HG02970 (cell line): ENCODE measurements at regions not wholly inside any gene's neighbourhood (a gene's known extent, or its start where the extent isn't known, plus 50 kb on each side); places are given as distances from the start of the nearest gene placed in this dataset.

ENCODE experiments used
- ATAC-seq: cut with Tn5 transposase; IDR thresholded peaks from one replicate; pipeline ENCODE4 v1.9.1; 2021; ENCODE audit warnings: mild to moderate bottlenecking, moderate library complexity, moderate number of reproducible peaks; ENCODE audit not compliant: unreplicated experiment, low FRiP score

DNA sequence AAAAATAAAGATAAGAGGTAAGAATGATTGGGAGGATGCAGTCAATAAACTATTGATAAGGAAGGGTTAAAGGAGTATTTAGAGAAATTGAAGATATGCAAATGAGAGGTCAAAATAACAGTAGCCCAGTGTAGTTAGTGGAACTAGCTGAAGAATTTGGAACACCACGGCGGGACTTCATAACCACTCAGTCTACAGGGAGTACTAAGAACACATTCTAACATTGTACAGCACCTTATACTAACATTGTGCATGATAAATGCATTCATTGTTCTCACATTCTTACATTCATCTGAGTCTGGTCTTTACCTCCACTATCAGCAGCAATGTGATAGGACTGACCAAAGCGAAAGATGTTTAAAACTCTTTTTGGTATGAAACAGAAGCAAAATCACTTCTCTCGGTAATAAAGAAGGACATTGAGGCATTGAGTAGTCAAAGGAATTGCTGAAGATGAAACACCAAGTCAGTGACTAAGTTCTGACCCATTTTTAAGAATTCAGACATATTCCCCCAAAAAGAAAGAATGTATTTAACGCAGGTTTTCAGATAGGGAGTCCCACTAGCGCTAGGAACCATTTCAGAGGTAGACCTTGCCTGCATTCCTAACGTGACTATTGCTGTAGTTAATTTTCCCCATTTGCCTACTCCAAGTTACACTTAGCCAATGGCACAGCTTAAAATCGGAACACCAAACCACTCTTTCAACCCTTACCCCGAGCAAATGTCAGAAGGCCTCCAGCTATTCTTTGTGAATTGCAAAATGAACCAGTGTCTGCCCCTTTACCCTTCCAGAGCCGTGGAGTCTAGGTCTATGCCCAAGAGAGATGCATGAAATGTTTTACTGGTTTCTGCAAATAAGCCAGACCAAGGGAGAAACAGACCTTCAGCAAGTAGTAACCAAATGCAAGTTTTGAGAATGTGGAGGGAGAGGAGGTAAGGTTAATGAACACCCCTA, 108.8 kb upstream of the IRF2BP2 start:
- ATAC-seq = no peak

DNA sequence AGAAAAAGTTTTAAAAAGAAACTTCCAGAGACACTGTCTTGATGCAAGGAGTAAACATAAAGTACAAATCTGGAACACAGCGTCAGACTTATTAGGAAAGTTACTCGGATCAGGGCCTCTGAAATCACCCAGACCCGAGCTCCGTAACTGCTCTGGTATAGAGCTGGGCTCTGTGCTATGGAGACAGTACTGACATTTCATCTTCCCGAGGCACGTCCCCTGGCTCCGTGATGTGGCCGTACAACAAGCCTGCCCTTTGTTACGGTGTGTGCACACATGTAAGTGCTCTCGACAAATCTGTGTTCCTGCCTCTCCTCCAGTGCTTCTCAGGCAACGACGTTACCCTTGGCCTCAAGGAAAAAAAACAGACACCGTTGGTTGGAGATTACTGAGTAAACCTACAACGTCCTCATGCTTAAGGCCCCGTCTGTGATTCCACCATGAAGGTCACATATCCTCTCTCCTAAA, 107.0 kb upstream of the IRF2BP2 start:
- ATAC-seq = no peak

DNA sequence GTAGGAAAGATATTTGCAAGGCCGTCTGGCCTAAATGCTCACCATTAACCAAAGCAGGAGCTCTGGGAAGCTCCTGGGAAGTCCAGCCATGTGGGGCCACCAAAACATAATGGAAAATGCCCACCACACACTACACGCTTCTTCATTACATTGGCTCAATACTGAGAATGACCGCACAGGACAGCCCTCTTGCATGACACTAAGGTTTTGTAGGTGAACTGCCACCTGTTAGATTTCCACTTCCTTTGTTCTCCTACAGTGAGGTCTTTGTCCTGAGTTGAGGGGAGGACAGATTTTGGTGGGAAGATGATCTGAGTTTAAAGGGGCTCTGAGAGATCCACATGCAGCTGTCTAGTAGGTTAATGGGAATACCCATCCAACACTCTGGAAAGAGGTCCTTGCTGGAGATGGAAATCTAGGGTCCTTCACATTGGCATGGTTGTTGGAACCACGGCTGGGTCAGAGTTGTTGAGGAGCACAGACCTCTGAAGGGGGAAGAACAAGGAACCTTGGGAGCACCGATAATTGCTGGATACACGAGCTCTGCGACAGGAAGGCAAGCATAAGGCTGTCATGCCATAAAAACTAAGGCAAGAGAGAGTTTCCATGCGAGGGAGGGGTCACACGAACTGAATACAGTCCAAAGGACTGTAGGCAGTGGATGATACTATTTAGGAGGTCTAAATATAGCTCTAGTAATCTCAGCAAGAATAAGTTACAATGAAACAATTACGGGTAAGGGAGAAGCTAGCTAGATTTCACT, 105.5 kb upstream of the IRF2BP2 start:
- ATAC-seq = no peak

DNA sequence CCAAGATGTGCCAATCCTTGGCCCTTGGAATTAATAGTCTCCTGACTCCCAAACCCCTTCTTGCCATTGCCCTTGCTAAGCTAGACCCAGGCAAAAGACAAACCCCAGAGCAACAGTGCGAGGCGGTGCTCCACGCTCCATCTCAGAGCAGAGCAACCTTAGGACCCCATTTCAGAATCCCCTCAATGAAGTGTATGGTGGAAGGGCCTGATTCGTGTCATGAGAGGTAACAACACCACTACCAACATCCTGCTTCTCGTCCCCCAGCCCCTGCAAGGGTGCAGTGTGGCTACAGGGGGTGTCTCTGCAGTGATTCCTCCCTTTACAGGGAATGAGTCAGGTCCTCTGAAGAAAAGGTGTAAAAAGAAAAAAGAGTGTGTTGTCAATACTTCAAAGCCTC, 103.9 kb upstream of the IRF2BP2 start:
- ATAC-seq = no peak

DNA sequence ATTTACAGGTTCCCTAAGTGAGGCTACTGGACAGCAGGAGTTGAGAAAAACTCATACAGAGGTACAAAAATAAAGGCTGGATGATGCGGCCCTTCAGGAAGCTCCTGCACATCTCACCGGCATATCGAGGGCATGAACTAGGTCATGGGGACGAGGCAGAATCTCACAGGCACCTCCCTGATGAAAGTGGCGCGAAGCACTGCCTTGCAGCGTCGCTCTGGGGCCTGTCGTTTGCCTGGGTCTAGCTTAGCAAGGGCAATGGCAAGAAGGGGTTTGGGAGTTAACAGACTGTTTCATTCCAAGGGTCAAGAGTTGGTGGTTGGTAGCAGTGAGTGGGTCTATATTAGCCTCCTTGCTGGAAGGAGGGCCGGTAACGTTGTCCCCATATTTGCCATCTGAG, 103.5 kb upstream of the IRF2BP2 start:
- no peak for ATAC-seq

DNA sequence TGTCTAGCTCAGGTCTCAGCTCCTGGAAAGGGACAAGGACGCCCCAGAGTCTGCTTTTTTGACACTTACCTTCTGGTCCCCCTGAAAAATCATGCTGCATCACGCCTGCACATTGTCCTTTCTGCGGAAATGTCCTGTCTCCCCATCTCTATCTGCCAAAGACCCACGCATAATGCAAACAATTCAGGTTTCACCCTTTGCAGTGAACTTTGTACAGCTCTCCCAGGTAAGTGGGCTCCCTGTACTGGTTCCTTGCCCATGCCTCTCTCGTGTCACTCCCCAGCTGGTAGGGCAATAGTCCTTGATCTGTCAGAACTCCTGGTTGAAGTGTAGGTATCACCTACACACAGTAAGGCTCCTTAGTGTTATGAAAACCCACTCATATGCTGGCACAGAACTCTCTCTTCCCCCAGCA, 102.9 kb upstream of the IRF2BP2 start:
- no peak for ATAC-seq

DNA sequence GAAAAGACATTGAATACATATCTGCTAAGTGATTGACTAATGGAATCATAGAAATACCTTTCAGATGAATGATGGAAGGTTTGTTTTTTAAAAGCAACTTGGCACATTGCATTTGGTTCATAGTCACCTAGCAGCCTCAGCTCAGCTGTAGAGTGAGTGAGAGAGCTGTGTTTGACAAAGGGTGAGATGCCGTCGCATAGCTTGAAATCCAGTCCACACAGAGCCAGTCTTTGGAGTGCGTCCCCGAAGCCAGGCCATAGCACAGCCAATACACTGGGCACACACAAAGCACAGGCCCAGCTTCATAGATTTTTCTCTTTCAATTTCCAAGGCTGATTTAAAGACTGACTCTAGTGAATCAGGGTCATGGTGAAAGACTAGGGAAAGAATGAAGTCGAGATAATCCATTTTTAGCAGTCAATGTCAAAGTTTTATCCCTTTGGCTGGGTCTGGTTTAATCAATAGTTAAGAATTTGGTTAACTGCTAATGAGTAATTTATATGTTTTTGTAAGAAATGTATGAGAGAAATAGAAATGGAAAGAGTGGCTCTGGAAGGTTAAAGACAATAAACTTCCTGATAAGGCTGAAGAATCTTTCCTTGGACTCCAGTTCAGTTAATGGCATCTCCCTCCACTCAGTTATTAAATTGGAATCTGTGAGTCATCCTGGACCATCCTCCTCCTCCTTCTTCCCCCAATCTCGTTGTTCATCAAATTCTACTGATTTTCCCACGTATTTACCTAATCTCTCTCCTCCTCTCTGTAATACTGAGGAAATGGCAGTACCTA, 101.2 kb upstream of the IRF2BP2 start:
- no peak for ATAC-seq

DNA sequence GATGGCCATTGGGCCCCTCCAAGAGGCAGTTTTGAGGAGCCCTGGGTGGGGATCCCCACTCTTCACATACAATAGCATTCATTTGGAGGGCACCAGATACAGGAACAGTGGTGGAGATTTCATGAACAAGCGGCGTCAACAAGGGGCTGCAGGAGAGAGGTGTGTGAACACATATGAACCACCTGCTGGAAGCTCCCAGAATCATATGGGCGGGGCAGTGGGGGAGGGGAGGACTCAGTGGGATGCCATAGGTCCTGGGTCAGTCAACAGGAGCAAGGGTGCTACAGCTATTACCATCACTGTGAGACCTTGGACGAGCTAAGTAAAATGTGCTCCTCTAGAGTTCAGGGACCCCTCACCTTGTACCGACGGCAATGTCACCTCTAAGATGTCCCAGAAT, 100.4 kb upstream of the IRF2BP2 start:
- ATAC-seq = no peak

DNA sequence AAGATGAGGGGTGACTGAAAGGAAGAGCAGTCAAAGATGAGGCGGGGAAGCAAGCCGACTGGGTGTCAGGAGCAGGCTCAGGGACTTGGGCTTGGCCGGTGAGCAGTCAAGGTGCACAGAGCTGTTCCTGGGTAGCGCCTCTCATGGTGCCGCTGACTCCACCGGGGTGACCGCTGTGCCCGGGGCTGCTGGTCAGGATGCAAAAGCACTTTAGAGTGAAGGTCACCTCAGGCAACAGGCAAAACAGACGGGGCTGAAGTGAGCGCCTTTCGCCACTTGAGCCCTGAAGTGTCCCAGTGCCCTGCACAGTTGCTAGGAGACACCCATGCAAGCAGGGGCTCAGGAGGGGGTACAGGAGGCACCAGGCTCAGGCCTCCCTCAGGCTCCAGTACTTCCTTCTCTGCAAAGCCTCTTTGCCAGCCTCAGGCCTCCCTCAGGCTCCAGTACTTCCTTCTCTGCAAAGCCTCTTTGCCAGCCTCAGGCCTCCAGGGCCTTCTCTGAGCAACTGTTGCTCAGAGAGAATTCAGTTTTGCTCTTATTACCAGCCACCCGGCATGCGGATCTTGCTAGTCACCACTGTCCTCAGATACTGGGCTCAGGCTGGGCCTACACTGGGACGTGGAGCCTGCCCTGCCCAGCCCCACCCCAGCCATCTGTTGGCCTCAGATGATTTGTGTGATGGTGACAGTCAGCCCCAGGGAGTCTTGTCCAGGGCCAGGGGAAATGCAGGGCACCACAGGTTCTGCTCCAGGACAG, 99.7 kb upstream of the IRF2BP2 start:
- no peak for ATAC-seq

DNA sequence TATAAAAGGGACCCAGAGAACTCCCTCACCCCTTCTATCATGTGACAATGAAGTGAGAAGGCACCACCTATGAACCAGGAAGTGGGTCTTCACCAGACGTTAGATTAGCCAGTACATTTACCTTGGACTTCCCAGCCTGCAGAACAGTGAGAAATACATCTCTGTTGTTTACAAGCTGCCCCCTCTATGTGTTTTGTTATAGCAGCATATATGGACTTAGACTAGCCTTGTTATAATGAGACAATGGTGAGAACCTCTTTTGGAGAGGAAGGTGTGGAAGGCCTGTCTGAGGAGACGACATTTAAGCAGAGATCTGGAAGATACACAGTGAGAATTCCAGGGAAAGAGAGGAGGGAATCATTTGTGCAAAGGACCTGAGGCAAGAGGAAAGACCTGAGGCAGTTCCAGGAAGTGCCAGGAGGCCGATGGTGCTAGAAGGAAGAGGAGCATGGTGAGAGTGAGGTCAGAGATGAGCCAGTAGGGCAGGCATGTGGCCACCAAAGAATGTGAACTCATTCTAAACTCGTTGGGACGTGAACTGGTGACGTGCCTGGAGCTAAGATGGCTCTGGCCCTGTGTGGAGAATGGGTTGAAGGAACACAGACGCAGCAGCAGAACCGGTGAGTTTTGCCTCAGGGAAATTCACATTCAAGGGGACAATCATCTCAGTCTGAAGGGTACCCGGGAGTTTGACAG, 98.9 kb upstream of the IRF2BP2 start:
- ATAC-seq = no peak

DNA sequence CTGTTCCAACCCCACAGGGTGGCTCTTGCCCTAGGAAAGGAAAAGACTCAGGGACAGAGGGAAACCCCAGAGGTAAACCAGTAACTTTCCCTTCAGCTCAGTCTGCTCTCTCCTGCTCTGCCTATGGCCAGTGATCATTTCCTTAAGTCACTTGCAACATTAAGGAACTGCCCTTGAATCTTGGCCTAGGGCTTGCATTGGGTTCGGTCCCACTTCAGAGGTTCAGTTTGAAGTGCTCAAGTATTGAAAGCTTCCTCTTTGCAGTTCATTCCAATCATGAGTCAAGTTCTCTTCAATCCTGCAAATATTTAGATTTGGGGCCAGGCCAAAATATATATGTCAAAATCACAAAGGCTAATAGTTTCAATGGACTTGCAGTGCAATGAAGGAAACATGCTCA, 97.7 kb upstream of the IRF2BP2 start:
- ATAC-seq = no peak

DNA sequence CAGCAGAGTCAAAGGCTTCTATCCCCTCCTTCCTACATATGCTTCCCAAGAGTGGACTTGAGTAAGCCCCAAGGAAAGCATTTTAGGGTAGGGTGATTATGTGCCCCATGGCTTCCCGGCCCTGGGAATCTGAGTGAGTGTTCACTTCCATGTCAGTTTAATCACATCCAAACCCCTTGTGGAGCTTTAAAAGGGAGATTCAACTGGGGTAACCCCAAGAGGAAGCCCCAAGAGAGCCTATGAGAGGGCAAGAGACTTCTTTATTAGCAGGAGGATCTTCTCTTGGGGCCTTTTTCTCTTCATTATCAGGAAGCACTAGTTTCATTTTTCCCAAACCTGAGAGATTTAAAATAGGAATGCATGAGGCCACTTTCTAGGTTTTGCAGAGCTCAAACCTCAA, 97.0 kb upstream of the IRF2BP2 start:
- no peak for ATAC-seq

DNA sequence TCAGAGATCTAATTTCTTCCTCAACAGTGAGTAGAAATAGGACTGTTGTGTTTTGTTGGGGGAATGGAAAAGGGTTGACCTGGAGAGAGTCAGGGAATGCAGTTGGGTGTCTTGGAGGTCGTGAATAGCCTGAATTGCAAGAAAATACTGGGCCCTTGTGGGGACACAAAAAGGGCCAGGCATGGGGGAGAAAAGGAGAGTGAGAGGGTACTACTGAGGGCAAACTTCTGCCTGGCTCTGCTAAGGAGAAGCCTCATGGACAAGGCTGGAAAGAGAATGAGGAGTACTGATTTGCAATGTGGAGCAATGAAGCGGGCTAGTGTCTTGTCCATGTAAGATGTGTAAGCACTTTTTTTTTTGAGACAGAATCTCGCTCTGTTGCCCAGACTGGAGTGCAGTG, 96.2 kb upstream of the IRF2BP2 start:
- no peak for ATAC-seq

DNA sequence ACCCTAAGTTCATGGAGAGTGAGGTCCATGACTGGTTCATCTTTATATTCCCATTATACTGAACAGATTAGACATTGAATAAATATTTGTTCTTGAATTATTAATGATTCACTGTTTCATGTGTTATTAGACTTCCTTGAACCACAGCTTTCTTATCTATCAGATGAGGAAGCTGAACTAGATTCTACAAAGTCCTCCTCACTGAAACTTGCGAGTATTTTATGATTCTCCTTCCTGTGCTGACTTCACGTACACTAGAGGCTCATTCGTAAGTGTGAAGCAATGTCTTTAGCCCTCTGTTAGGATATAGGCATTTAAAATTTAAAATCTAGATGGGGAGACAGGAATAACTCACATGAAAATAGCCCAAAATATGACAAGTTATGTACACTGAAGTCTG, 95.6 kb upstream of the IRF2BP2 start:
- ATAC-seq = no peak

DNA sequence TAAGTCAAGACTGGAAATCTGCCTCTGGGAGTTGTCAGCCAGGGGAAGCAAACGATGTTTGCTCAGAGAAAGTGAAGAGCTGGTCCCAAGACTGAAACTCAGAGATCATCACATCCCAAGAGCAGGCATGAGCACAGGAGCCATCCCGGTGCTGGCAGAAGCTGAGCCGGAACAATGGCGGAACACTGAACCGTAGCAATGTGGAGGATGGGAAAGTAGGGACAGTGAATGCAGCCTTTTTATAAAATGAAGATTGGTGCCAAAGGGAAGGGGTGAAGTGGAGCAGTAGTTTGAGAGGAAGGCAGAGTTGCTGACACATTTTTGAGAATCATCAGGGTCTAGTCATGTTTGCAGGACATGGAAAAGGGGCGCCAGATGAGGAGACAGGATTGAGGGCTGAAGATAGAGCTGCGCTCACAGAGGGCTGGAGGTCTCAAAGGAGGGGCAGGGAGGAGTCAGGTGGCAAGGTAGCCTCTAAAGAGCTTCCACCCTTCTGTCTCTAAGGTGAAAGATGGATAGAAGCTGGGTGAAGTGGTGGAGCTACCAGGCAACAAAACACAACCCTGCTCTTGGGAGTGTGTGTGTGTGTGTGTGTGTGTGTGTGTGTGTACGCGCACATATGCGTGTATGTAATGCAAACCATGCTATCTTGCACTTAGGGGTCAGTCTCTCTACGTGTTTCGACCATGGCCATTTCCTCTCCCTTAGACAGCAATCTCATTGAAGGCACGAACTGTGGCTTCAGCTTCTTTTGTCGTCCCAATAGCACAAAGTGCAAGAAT, 94.3 kb upstream of the IRF2BP2 start:
- ATAC-seq = no peak

DNA sequence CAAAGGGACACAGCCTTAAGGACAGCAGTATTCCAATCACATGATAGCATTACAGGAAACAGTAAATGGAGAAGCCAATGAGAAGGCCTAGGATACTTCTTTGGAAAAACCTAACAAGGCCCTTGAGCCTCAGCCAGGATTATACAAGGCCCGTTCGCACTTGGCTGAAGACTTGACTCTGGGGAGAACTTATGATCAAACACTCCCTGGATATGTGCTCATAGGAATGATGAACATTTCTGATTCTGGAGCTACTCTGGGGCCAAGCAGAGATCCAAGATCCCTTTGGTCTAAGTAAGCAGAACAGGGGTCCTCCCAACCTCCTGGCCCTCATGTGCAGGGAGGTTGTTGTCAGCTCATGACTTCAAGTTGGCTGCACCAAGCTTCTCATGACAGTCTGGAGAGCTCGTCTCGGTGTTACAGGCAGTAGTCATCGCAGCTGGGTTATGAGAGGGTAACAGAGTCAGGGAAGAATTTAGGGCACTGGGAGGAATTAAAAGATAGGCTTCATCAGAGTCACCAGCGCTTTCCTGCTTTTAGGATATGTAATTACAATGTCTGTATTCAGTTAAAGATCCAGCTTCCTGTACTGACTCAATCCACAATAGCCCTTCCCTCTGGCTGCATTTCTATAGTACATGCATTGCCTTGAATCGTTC, 92.5 kb upstream of the IRF2BP2 start:
- ATAC-seq = no peak

DNA sequence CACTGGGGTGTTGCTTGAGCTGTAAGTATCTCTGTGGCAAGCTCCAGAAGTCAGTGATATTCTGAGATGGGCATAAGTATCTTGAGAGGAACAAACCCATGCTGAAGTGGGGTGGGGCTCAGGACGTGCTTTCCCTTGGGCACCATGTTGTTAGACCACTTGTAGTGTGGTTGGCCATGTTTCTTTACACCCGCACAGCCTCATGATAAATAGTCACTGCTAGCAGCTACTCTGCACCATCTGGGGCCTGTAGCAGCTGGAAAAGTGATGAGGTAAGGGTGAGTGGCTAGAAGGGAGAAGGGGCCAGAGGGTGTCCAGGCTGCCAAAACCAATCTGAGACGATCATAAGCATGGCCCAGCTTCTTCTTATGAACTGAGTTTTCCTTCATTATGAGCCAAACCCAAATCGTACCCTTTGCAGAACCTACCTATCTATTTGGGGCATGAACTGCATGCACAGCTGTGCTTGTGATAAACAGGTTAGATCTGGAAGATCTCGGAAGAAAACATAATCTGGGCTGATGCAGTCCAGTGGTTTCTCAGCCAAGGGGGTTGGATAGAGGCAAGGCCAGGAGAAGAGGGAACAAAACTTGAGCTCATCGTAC, 91.9 kb upstream of the IRF2BP2 start:
- ATAC-seq = no peak
